ENCODE measurements at regions not wholly inside any gene's neighbourhood (a gene's known extent, or its start where the extent isn't known, plus 50 kb on each side); places are given as distances from the start of the nearest gene placed in this dataset.

GRCh38 chr10:62625484-62625883 lies 179.0 kb upstream of the ADO start:
- DNase-seq (ENCODE audit: low read depth, low spot score): no peak

- no peak for DNase-seq (ENCODE audit: low read depth, low spot score)
Measured at GRCh38 chr10:62626079-62626478, 178.4 kb upstream of the ADO start.

- no peak for DNase-seq (ENCODE audit: low read depth, low spot score)
Measured at GRCh38 chr10:62626817-62627216, 177.7 kb upstream of the ADO start.

- no peak for DNase-seq (ENCODE audit: low read depth, low spot score)
Measured at GRCh38 chr10:62627983-62628382, 176.5 kb upstream of the ADO start.

- DNase-seq (ENCODE audit: low read depth, low spot score): no peak
Measured at GRCh38 chr10:62631241-62631640, 173.3 kb upstream of the ADO start.

GRCh38 chr10:62632071-62632809 lies 172.3 kb upstream of the ADO start:
- no peak for DNase-seq (ENCODE audit: low read depth, low spot score)

DNA sequence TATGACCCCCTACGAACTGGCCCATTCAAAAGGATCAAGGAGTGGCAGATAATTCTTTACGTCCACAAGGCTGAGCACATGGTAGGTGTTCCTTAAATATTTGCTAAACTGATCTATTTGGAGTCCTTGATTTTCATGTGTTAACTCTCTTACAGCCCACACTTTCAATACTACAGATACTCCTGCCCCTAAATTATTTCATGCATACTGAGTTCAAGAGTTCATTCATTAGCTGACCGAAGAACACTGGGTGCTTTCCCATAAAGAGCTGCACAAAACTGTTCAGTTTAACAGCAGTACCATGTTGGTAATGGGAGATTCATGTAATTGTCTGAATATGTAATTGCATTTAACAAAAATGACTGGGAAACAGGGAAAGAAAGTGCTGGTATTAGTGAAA lies 170.5 kb upstream of the ADO start:
- no peak for DNase-seq (ENCODE audit: low read depth, low spot score)

GRCh38 chr10:62634576-62634975 lies 169.9 kb upstream of the ADO start:
- no peak for DNase-seq (ENCODE audit: low read depth, low spot score)

GRCh38 chr10:62635127-62635526 lies 169.4 kb upstream of the ADO start:
- DNase-seq (ENCODE audit: low read depth, low spot score): no peak

DNA sequence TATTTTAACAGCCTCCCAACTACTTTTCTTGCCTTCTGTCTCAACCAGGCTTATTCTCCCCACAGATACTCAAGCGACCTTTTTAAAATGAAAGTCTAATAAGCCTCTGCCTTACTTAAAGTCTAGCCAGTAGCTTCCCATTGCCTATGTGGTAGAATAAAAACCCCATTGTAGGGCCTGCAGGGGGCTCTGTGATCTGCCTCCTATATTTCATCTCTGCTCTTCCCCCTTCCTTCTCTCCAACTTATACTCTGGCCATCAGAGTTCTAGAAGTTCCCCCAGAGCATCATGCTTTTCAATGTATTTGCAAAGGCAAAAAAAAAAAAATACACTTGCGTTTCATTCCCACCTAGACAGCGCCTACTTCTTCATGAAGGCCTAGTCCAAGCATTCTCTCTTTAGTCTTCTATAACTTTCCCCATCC lies 167.7 kb upstream of the ADO start:
- no peak for DNase-seq (ENCODE audit: low read depth, low spot score)

DNA sequence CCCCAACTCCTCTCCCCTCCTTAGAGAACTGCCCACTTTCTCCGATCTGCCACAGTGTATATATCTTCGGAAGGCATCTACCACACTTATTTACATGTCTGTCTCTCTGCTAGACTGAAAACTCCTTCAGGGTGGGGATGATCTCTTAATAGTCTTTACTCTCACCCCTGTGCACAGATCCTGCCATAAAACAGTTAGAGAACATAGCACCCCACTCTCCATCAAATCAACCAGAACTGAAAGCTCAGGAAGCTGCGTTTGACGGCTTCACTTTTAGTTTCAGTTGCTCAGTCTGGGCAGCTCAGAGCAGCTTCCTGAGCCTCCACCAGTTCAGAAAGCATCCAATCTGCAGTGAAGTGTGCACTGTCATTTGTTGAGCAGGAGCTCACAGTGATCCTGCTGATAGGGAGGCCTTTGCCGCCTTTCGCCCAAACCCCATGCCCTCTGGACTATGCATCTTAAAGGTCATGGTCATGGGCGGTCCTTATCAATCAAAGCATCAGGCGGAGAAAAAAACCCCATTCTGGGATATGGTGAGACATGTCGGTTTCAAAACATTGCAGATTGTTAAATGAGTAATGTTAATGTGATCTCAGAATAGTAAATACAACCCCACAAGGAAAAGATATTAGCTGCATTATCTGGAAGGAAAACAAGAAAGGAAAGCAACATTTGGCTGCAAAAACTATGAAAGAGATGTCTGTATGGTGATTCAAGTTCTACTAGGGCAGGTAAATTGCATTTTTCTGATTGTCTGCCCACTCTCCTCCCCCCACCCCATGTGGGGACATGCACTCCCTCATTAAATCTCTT lies 167.1 kb upstream of the ADO start:
- no peak for DNase-seq (ENCODE audit: low read depth, low spot score)

DNA sequence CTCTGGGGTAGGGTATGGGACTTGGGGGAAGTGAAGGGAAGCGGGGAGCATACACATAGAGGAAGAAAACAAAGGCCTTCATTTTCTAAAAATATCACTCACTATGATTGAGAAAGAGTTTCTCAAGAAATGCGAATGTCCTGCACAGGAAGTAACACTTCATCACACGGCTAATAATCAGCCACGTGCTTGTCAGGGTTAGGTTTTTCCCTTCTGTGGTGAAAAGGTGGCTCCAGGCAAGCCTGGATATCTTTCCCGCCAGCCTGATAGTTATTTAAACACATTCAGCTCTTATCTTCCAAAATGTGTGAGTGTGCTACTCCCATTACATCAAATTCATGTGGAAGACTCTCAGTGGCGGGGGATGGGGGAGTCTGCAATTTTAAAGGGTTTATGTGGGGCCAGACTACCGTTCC lies 166.4 kb upstream of the ADO start:
- DNase-seq (ENCODE audit: low read depth, low spot score): no peak

GRCh38 chr10:62639144-62639543 lies 165.4 kb upstream of the ADO start:
- no peak for DNase-seq (ENCODE audit: low read depth, low spot score)

GRCh38 chr10:62640411-62640810 lies 164.1 kb upstream of the ADO start:
- no peak for DNase-seq (ENCODE audit: low read depth, low spot score)

GRCh38 chr10:62643606-62644587 lies 160.6 kb upstream of the ADO start:
- no peak for DNase-seq (ENCODE audit: low read depth, low spot score)

DNA sequence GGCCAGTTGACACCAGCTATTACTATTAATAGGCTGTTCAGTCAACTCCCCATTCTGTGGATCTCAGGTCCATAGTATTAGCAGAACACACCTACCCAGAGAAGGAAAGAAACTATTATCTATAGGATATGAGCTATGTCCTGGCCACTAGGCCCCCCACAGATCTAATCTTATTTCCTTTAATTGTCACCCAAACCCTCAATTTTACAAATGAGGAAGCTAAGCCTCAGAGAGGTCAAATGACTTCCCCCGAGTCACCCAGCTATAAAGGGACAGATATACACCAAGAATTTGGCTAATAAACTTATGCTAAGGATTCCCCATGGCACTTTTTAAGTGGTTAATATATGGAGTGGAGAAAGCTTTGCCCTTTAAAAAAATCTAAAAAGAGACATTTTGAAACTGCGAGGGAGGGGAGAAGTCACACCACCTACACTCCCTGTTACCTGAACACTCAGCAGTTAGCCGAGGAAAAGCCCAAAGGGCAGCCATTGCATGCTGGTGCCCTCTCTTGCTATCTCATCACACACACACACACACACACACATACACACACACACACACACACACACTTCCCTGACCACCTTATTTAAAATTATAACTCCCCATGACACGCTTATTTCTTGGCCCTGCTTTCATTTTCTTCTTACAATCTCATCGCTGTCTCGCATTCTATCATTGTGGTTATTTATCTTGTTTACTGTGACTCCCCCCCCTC lies 157.0 kb upstream of the ADO start:
- DNase-seq (ENCODE audit: low read depth, low spot score): no peak

- DNase-seq (ENCODE audit: low read depth, low spot score): no peak
Measured at GRCh38 chr10:62648921-62649320, 155.6 kb upstream of the ADO start.

DNA sequence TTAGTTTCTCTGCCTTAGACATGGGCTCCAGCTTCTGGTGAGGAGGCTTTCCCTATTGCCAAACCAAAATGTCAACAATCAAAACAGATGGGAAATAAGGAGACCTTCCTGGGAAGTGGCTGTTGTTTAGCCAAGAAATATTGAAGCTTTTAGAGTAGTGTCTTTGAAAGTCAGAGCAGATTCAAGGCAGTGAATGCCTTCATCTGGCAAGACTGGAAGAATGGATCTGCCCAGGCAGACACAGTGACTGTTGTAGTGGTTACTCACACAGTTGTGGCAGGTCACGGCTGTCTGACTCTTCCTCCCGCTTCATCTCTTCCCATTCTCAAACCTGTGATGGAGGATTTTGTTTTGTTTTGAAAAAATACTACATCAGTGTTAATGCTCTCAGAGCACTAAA lies 154.1 kb upstream of the ADO start:
- no peak for DNase-seq (ENCODE audit: low read depth, low spot score)

DNA sequence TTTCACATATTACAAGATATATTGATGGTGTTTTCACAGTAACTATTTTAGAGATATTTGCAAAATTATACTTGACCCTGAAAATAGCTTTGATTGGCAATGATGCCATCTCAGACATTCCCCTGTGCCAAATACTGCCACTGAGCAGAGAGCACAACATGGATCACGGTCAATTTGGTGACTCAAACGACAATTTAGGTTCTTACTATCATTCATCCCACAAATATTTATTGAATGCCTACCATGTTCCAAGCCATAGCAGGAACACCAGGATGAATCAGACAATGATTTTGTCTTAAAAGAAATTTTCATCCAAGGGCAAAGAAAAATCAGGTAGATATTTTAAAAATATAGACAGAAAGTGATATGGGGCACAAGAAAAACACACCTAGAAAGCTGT lies 153.2 kb upstream of the ADO start:
- no peak for DNase-seq (ENCODE audit: low read depth, low spot score)

DNA sequence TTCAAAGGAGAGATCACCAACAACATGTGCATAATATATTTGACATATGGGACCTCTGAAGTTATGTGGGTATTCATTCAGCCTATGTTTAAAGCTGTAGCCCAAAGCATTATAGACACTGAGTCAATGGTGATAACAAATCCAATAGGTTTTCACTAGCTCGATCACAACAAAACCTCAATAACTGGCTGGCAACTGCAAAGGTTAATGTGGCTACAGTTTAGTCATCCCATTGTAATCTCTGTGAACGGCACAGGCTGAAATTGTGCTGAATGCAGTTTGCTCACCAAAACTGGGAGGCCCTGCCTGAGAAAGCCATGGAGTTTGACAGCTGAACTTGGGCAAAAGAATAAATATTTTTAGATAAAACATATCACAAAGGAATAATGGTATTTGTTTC lies 152.4 kb upstream of the ADO start:
- DNase-seq (ENCODE audit: low read depth, low spot score): no peak

DNA sequence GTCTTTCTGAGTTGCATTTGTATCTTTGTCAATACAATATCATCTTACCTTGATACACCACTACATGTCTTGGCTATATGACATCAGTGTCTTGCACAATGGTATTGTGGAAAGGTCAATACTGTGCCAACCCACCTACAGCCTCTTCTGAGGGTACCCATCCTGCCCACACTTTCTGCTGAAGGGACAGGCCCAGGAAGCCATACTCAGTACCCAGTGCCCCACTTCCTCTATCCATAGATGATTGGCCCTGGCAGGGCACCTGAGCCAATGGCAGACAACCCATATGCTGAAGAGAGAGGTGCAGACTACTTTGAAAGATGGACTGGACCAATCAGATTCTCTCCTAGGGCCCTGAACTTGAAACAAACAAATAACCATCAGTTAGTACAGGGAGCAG lies 152.0 kb upstream of the ADO start:
- DNase-seq (ENCODE audit: low read depth, low spot score): no peak

All from brain pericyte (primary cell).